AG04449 (cell line): ENCODE measurements at regions not wholly inside any gene's neighbourhood (a gene's known extent, or its start where the extent isn't known, plus 50 kb on each side); places are given as distances from the start of the nearest gene placed in this dataset.

Experiments
- CTCF ChIA-PET: fragments of 350-600 bp; formaldehyde crosslinking; extraction: SDS; loops from one replicate; lab custom pipeline; 2021; ENCODE audit warnings: antibody characterized with exemption; lab: Yijun Ruan, JAX
- POLR2A ChIA-PET: fragments of 400-600, 350-600 bp; formaldehyde crosslinking; extraction: SDS; loops from one replicate; lab custom pipeline; 2020; ENCODE audit warnings: antibody characterized with exemption, inconsistent platforms; lab: Yijun Ruan, JAX
- DNase-seq: peaks from one replicate; pipeline ENCODE4 v3.0.0-alpha.2; 2010; ENCODE audit warnings: low read depth, low spot score
- H3K4me3 ChIP-seq: 2 replicates; pipeline ENCODE4 v1.5.1; 2011; ENCODE audit warnings: low read depth, mild to moderate bottlenecking, control low read depth, low read length
- TF ChIP-seq, protein P1 (sequence below): IDR thresholded peaks from one replicate; pipeline ENCODE4 v1.5.1; 2011; ENCODE audit warnings: mild to moderate bottlenecking, moderate library complexity, low read length, control low read depth, inconsistent platforms; ENCODE audit not compliant: insufficient read depth; ENCODE audit errors: missing control alignments

DNA sequence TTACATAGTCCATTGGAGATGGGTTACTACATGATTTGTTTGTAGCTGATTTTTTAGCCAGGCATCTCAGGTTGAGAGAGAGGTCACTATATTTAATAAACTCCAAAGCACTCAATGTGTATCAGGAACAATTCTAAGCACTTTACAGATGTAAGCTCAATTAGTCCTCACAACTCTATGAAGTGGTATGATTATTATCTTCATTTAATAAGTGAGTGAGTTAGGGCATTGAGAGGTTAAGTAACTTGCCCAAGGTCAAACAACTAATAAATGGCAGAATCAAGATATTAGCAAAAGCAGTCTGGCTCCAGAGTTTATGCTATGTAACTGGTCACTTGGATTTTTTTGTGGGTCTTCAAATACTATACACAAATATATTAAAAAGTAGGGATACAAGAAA lies 56.3 kb upstream of the ABI3BP start:
- CTCF ChIA-PET: interaction anchor here (1.0 kb wide), 1 partner anchor 10 kb away, joined by 3 read pairs; no protein-coding TSS in a partner anchor
- TF ChIP-seq, protein P1, sequence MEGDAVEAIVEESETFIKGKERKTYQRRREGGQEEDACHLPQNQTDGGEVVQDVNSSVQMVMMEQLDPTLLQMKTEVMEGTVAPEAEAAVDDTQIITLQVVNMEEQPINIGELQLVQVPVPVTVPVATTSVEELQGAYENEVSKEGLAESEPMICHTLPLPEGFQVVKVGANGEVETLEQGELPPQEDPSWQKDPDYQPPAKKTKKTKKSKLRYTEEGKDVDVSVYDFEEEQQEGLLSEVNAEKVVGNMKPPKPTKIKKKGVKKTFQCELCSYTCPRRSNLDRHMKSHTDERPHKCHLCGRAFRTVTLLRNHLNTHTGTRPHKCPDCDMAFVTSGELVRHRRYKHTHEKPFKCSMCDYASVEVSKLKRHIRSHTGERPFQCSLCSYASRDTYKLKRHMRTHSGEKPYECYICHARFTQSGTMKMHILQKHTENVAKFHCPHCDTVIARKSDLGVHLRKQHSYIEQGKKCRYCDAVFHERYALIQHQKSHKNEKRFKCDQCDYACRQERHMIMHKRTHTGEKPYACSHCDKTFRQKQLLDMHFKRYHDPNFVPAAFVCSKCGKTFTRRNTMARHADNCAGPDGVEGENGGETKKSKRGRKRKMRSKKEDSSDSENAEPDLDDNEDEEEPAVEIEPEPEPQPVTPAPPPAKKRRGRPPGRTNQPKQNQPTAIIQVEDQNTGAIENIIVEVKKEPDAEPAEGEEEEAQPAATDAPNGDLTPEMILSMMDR: no peak
- POLR2A ChIA-PET: no interaction called here
- H3K4me3 ChIP-seq: no peak overlapping the region
- no peak for DNase-seq

DNA sequence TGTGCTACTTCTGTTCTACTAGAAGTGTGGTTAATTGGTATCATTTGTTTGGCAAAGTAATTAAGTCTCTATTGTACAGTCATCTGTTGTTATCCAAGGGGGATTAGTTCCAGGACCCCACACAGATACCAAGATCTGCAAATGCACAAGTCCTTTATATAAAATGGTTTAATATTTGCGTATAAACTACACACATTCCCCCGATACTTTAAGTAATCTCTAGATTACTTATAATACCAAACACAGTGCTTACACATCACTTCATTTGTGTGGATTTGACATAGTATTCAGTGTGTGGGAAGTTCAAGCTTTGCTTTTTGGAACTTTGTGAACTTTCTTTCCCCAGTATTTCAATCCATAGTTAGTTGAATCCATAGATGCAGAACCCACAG lies 50.5 kb upstream of the ABI3BP start:
- TF ChIP-seq, protein P1: no peak
- POLR2A ChIA-PET: interaction anchor here (0.5 to 1.5 kb wide), 2 partner anchors 33 to 243 kb away, joined by 4 to 6 read pairs; no protein-coding TSS in a partner anchor
- DNase-seq: no peak
- CTCF ChIA-PET: interaction anchor here (1.6 kb wide), 1 partner anchor 153 kb away, joined by 6 read pairs; no protein-coding TSS in a partner anchor
- H3K4me3 ChIP-seq: no peak overlapping the region

DNA sequence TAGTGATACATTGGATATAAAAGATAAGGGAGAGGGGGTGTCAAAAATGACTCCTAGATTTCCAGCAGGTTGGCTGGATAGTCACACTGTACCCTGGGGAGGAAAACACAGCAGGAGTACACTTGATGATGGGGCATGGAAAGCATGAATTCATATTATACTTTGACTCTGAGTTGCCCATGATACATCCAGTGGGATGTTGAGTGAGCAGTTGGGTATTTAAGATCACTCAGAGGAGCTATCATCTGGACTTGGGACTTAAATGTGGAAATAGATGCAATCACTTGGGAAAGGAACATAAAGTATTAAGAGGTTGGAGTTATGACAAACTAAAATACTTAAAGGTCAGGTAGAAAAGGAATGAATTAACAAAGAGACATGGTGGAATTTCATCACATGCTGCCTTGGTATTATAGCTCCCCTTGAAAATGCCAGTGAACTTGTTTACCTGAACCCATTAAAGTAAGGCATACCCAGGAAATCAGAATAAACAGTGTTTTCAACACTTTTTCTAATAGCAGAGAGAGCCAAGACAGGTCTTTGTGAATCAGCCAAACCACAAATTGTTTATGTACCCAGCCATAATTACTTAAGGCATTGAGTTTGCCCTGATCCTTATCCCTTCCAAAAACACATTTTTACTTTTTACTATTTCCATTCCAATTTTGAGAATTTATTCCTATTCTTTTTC lies 49.9 kb upstream of the ABI3BP start:
- no peak overlapping the region for H3K4me3 ChIP-seq
- CTCF ChIA-PET: interaction anchor here (1.6 kb wide), 1 partner anchor 153 kb away, joined by 6 read pairs; no protein-coding TSS in a partner anchor
- TF ChIP-seq, protein P1: no peak
- POLR2A ChIA-PET: interaction anchor here (0.5 to 1.5 kb wide), 2 partner anchors 33 to 243 kb away, joined by 4 to 6 read pairs; no protein-coding TSS in a partner anchor
- DNase-seq: no peak
